ENCODE measurements at regions not wholly inside any gene's neighbourhood (a gene's known extent, or its start where the extent isn't known, plus 50 kb on each side); places are given as distances from the start of the nearest gene placed in this dataset.

- no peak for DNase-seq (ENCODE audit: extremely low spot score, unreplicated experiment)
- H3K9me3 Mint-ChIP-seq (ENCODE audit: unreplicated experiment) = peaks cover 6% of the 10 kb centered on the region
- H3K27me3 Mint-ChIP-seq (ENCODE audit: unreplicated experiment) = peaks cover 29% of the 10 kb centered on the region
- TF ChIP-seq CTCF (IDR thresholded peaks at IDR 0.05) = no peak
- no peaks in the 10 kb centered on the region for H3K36me3 Mint-ChIP-seq (ENCODE audit: unreplicated experiment)
- H3K4me3 Mint-ChIP-seq (ENCODE audit: unreplicated experiment) = no peak overlapping the region
- H3K27ac Mint-ChIP-seq (ENCODE audit: unreplicated experiment) = no peak overlapping the region
- H3K4me1 Mint-ChIP-seq (ENCODE audit: unreplicated experiment) = no peaks in the 10 kb centered on the region
Measured at GRCh38 chr15:77783636-77784035, 150.9 kb upstream of the LINGO1 start.

- Mint-ChIP-seq H3K4me3 (ENCODE audit: unreplicated experiment) (no peak overlapping the region), H3K36me3 (ENCODE audit: unreplicated experiment) (no peaks in the 10 kb centered on the region), H3K27ac (ENCODE audit: unreplicated experiment) (no peak overlapping the region), H3K9me3 (ENCODE audit: unreplicated experiment) (peaks cover 6% of the 10 kb centered on the region), H3K27me3 (ENCODE audit: unreplicated experiment) (peaks cover 30% of the 10 kb centered on the region), H3K4me1 (ENCODE audit: unreplicated experiment) (no peaks in the 10 kb centered on the region)
- no peak for DNase-seq (ENCODE audit: extremely low spot score, unreplicated experiment)
- TF ChIP-seq CTCF (IDR thresholded peaks at IDR 0.05) = no peak
Measured at GRCh38 chr15:77782691-77783090, 150.0 kb upstream of the LINGO1 start.

DNA sequence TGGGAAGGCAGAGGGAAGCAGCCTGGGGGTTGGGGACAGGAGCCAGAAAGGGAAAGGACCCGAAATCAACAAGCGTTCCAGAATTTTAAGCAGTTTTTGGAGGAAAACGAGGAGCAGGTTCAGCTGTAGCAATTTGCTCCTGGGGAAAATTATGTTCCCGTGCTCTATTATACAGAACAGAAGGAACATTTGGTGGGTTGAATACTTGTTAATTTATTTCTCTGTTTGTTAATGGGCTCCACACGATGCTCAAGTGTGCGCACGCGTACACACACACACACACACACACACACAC is 149.2 kb upstream of the LINGO1 start:
- H3K27me3 Mint-ChIP-seq (ENCODE audit: unreplicated experiment) = peaks cover 29% of the 10 kb centered on the region
- no peaks in the 10 kb centered on the region for H3K4me1 Mint-ChIP-seq (ENCODE audit: unreplicated experiment)
- H3K9me3 Mint-ChIP-seq (ENCODE audit: unreplicated experiment) = peaks cover 6% of the 10 kb centered on the region
- DNase-seq (ENCODE audit: extremely low spot score, unreplicated experiment) = no peak
- no peak overlapping the region for H3K27ac Mint-ChIP-seq (ENCODE audit: unreplicated experiment)
- H3K4me3 Mint-ChIP-seq (ENCODE audit: unreplicated experiment) = no peak overlapping the region
- H3K36me3 Mint-ChIP-seq (ENCODE audit: unreplicated experiment) = no peaks in the 10 kb centered on the region
- no peak for TF ChIP-seq CTCF (IDR thresholded peaks at IDR 0.05)

GRCh38 chr15:77781151-77781945 is 148.6 kb upstream of the LINGO1 start:
- no peak overlapping the region for H3K27ac Mint-ChIP-seq (ENCODE audit: unreplicated experiment)
- H3K27me3 Mint-ChIP-seq (ENCODE audit: unreplicated experiment) = peaks cover 29% of the 10 kb centered on the region
- H3K4me3 Mint-ChIP-seq (ENCODE audit: unreplicated experiment) = no peak overlapping the region
- TF ChIP-seq CTCF (IDR thresholded peaks at IDR 0.05) = no peak
- peaks cover 6% of the 10 kb centered on the region for H3K9me3 Mint-ChIP-seq (ENCODE audit: unreplicated experiment)
- H3K4me1 Mint-ChIP-seq (ENCODE audit: unreplicated experiment) = no peaks in the 10 kb centered on the region
- H3K36me3 Mint-ChIP-seq (ENCODE audit: unreplicated experiment) = no peaks in the 10 kb centered on the region
- no peak for DNase-seq (ENCODE audit: extremely low spot score, unreplicated experiment)

GRCh38 chr15:77778802-77779201 is 146.1 kb upstream of the LINGO1 start:
- no peaks in the 10 kb centered on the region for H3K36me3 Mint-ChIP-seq (ENCODE audit: unreplicated experiment)
- H3K27me3 Mint-ChIP-seq (ENCODE audit: unreplicated experiment) = peaks cover 29% of the 10 kb centered on the region
- no peaks in the 10 kb centered on the region for H3K4me1 Mint-ChIP-seq (ENCODE audit: unreplicated experiment)
- TF ChIP-seq CTCF (IDR thresholded peaks at IDR 0.05) = no peak
- H3K27ac Mint-ChIP-seq (ENCODE audit: unreplicated experiment) = no peak overlapping the region
- no peak overlapping the region for H3K4me3 Mint-ChIP-seq (ENCODE audit: unreplicated experiment)
- no peak for DNase-seq (ENCODE audit: extremely low spot score, unreplicated experiment)
- peaks cover 6% of the 10 kb centered on the region for H3K9me3 Mint-ChIP-seq (ENCODE audit: unreplicated experiment)
